ENCODE measurements at regions not wholly inside any gene's neighbourhood (a gene's known extent, or its start where the extent isn't known, plus 50 kb on each side); places are given as distances from the start of the nearest gene placed in this dataset.

DNA sequence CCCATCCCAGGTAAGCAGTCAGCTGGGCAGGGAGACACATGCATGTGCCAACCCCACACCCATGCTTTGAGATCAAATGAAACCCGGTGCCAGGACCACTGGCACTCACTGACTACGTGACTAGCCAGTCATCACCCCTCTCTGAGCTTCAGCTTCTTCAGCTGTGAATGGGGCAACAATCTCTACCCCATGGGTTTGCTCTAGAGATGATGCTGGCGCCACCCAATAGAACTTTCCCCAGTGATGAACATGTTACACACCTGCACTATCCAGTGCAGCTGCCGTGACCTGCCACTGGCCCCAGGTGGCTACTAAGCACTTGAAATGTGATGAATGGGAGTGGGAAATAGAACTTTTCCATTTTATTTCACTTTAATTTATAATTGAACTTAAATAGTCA lies 70.3 kb downstream of the PITPNM2 start:
- TF ChIP-seq, protein P1, sequence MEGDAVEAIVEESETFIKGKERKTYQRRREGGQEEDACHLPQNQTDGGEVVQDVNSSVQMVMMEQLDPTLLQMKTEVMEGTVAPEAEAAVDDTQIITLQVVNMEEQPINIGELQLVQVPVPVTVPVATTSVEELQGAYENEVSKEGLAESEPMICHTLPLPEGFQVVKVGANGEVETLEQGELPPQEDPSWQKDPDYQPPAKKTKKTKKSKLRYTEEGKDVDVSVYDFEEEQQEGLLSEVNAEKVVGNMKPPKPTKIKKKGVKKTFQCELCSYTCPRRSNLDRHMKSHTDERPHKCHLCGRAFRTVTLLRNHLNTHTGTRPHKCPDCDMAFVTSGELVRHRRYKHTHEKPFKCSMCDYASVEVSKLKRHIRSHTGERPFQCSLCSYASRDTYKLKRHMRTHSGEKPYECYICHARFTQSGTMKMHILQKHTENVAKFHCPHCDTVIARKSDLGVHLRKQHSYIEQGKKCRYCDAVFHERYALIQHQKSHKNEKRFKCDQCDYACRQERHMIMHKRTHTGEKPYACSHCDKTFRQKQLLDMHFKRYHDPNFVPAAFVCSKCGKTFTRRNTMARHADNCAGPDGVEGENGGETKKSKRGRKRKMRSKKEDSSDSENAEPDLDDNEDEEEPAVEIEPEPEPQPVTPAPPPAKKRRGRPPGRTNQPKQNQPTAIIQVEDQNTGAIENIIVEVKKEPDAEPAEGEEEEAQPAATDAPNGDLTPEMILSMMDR (IDR thresholded peaks at IDR 0.05 in 4 of 5, conservative IDR thresholded peaks at IDR 0.05 in 1 of 5), result no peak
- no peak for TF ChIP-seq POLR2A (IDR thresholded peaks at IDR 0.05)
